ENCODE measurements at regions not wholly inside any gene's neighbourhood (a gene's known extent, or its start where the extent isn't known, plus 50 kb on each side); places are given as distances from the start of the nearest gene placed in this dataset.

DNA sequence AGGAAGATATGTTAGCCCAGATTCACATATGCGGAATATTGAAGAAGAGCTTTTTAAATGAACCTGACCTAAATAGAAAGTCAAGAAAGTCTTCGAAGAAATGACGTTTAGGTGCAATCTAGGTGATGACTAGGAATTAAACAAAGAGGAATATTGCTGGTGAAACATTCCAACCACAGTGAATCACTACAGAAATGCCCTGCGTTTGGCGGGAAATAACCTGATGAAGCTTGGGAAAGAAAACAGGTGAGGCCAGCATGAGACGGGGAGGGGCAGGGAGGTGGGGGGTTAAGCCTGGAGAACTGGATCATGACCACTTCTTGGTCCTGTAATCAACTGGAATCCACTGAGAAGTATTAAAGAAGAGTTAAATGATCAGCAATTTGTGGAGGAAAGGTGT lies 299.4 kb upstream of the VSTM2A start:
- TF ChIP-seq, protein P1, sequence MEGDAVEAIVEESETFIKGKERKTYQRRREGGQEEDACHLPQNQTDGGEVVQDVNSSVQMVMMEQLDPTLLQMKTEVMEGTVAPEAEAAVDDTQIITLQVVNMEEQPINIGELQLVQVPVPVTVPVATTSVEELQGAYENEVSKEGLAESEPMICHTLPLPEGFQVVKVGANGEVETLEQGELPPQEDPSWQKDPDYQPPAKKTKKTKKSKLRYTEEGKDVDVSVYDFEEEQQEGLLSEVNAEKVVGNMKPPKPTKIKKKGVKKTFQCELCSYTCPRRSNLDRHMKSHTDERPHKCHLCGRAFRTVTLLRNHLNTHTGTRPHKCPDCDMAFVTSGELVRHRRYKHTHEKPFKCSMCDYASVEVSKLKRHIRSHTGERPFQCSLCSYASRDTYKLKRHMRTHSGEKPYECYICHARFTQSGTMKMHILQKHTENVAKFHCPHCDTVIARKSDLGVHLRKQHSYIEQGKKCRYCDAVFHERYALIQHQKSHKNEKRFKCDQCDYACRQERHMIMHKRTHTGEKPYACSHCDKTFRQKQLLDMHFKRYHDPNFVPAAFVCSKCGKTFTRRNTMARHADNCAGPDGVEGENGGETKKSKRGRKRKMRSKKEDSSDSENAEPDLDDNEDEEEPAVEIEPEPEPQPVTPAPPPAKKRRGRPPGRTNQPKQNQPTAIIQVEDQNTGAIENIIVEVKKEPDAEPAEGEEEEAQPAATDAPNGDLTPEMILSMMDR (IDR thresholded peaks at IDR 0.05; ENCODE audit: poor library complexity, severe bottlenecking): no peak
- Histone ChIP-seq H3K27ac (ENCODE audit: poor library complexity, severe bottlenecking) (no peak overlapping the region), H3K4me1 (ENCODE audit: insufficient read depth, poor library complexity, severe bottlenecking) (no peaks in the 10 kb centered on the region), H3K36me3 (ENCODE audit: low read depth) (no peaks in the 10 kb centered on the region), H3K9me3 (ENCODE audit: severe bottlenecking) (no peaks in the 10 kb centered on the region), H3K27me3 (ENCODE audit: insufficient read depth, poor library complexity, severe bottlenecking) (no peaks in the 10 kb centered on the region), H3K4me3 (ENCODE audit: severe bottlenecking) (no peak overlapping the region)
- ATAC-seq (ENCODE audit: low read depth) (peak; percentile 27; the same call in 1 of the 3 replicates), DNase-seq (ENCODE audit: low spot score) (no peak)

DNA sequence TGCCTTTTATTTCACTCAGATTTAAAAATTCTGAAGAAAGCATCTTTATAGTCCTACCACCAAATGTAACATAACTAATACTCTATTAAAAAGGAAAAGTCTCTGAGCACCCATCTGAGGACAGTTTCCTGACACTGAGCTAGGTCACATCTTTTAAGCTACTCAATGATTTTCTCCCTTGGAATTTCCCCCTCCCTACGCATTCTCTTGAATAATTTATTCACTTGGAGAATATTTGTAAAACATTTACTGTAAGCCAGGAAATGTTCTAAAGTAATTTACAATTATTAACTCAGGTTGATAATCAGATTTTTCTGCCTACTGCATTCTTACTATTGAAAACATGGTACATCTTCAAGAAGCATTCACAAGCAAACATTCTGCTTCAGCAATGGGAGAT lies 297.2 kb upstream of the VSTM2A start:
- H3K4me1 ChIP-seq (ENCODE audit: insufficient read depth, poor library complexity, severe bottlenecking): no peaks in the 10 kb centered on the region
- H3K9me3 ChIP-seq (ENCODE audit: severe bottlenecking): no peaks in the 10 kb centered on the region
- no peak overlapping the region for H3K27ac ChIP-seq (ENCODE audit: poor library complexity, severe bottlenecking)
- no peak overlapping the region for H3K4me3 ChIP-seq (ENCODE audit: severe bottlenecking)
- no peaks in the 10 kb centered on the region for H3K27me3 ChIP-seq (ENCODE audit: insufficient read depth, poor library complexity, severe bottlenecking)
- no peaks in the 10 kb centered on the region for H3K36me3 ChIP-seq (ENCODE audit: low read depth)
- TF ChIP-seq, protein P1 (IDR thresholded peaks at IDR 0.05; ENCODE audit: poor library complexity, severe bottlenecking): no peak
- DNase-seq (ENCODE audit: low spot score): no peak
- no peak for ATAC-seq (ENCODE audit: low read depth)

DNA sequence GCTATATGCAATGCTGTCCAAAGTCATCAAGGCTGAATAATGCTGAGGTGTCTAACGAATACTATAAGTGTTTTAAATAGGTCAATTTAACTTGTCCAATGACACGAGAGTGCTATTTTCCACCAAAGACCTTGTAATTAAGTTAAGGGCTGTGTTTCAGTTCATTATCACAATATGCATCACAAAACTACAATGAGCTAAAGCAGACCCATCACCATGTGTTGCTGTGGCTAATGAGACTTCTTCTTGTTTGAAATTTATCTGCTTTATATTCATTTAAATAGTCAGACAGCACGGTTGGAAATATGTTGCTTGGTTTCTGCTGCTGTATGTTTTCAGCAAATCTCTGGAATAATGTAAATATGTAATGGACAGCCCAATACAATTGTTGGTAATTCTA lies 292.5 kb upstream of the VSTM2A start:
- H3K27ac ChIP-seq (ENCODE audit: poor library complexity, severe bottlenecking): no peak overlapping the region
- no peaks in the 10 kb centered on the region for H3K36me3 ChIP-seq (ENCODE audit: low read depth)
- TF ChIP-seq, protein P1 (IDR thresholded peaks at IDR 0.05; ENCODE audit: poor library complexity, severe bottlenecking): no peak
- H3K9me3 ChIP-seq (ENCODE audit: severe bottlenecking): no peaks in the 10 kb centered on the region
- H3K27me3 ChIP-seq (ENCODE audit: insufficient read depth, poor library complexity, severe bottlenecking): peaks cover 4% of the 10 kb centered on the region
- no peak for DNase-seq (ENCODE audit: low spot score)
- ATAC-seq (ENCODE audit: low read depth): no peak
- no peaks in the 10 kb centered on the region for H3K4me1 ChIP-seq (ENCODE audit: insufficient read depth, poor library complexity, severe bottlenecking)
- H3K4me3 ChIP-seq (ENCODE audit: severe bottlenecking): no peak overlapping the region

DNA sequence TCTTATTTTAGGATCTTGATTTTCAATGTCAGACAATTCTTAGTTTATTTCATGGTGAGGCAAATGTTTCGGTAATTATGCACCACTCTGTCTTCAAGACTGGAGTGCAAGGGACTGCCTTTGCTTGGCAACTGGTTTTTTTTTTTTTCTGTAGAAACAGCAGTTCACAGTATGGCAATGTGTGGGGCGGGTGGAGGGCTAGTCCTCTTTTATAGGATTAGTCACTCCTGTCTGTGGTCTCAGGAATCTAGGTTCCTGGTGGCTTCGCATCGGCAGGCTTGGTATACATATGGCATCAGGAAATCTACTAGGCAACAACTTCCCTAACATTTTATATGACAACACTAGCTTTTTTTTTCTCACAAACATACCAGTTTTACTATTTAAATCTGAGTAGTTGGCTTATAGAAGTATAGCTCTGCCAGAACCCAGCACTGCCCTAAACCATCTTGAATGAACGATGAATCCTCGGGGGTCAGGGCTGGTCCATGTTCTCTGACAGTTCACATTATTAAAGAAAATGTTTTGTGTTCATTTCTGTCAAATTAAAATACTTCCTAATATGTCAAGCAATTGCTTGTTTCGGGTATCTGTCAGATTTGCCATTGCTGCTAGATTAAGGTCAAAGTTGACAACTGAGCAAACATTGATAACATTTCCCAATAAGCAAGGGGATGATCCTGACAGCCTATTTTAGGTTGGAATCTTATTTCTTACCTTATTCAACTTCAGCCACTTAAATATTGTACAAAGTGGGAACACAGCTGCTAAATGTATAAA lies 289.7 kb upstream of the VSTM2A start:
- ATAC-seq (ENCODE audit: low read depth) (no peak), DNase-seq (ENCODE audit: low spot score) (no peak)
- TF ChIP-seq, protein P1 (IDR thresholded peaks at IDR 0.05; ENCODE audit: poor library complexity, severe bottlenecking): no peak
- no peak overlapping the region for H3K4me3 ChIP-seq (ENCODE audit: severe bottlenecking)
- H3K27me3 ChIP-seq (ENCODE audit: insufficient read depth, poor library complexity, severe bottlenecking): peaks cover 4% of the 10 kb centered on the region
- H3K27ac ChIP-seq (ENCODE audit: poor library complexity, severe bottlenecking): no peak overlapping the region
- H3K4me1 ChIP-seq (ENCODE audit: insufficient read depth, poor library complexity, severe bottlenecking): no peaks in the 10 kb centered on the region
- H3K9me3 ChIP-seq (ENCODE audit: severe bottlenecking): no peaks in the 10 kb centered on the region
- no peaks in the 10 kb centered on the region for H3K36me3 ChIP-seq (ENCODE audit: low read depth)

DNA sequence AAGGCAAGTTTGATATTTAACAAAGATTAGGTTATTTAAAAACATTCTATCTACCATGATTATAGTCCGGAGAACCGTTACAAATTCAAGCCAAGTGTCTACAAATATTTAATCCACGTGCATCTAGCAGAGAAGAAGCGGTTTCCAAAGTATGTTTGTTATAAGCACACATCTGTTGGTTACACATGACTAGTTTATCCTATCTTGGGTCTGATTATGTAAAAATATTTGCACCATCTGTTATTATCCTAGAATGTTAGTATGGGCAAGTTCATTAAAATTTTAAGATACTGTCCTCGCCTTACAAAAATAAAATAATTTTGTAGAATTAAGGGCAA lies 289.2 kb upstream of the VSTM2A start:
- Histone ChIP-seq H3K4me3 (ENCODE audit: severe bottlenecking) (no peak overlapping the region), H3K4me1 (ENCODE audit: insufficient read depth, poor library complexity, severe bottlenecking) (no peaks in the 10 kb centered on the region), H3K27ac (ENCODE audit: poor library complexity, severe bottlenecking) (no peak overlapping the region), H3K27me3 (ENCODE audit: insufficient read depth, poor library complexity, severe bottlenecking) (peaks cover 4% of the 10 kb centered on the region), H3K9me3 (ENCODE audit: severe bottlenecking) (no peaks in the 10 kb centered on the region), H3K36me3 (ENCODE audit: low read depth) (no peaks in the 10 kb centered on the region)
- DNase-seq (ENCODE audit: low spot score) (no peak), ATAC-seq (ENCODE audit: low read depth) (no peak)
- TF ChIP-seq, protein P1 (IDR thresholded peaks at IDR 0.05; ENCODE audit: poor library complexity, severe bottlenecking): no peak
